GM23248 (cell line): ENCODE measurements at regions not wholly inside any gene's neighbourhood (a gene's known extent, or its start where the extent isn't known, plus 50 kb on each side); places are given as distances from the start of the nearest gene placed in this dataset.

Experiments used
- EZH2 ChIP-seq: fragments of 200-600 bp; sonication (generic); IDR thresholded peaks from 2 replicates; pipeline ENCODE4 v1.6.1; 2018; ENCODE audit warnings: antibody characterized with exemption, mild to moderate bottlenecking; ENCODE audit not compliant: insufficient read depth, poor library complexity, severe bottlenecking
- EZH2phosphoT487 ChIP-seq: fragments of 200-600 bp; sonication (generic); IDR thresholded peaks from 2 replicates; pipeline ENCODE4 v1.6.1; 2018; ENCODE audit warnings: antibody characterized with exemption, moderate library complexity, mild to moderate bottlenecking, low read depth; ENCODE audit not compliant: insufficient read depth

DNA sequence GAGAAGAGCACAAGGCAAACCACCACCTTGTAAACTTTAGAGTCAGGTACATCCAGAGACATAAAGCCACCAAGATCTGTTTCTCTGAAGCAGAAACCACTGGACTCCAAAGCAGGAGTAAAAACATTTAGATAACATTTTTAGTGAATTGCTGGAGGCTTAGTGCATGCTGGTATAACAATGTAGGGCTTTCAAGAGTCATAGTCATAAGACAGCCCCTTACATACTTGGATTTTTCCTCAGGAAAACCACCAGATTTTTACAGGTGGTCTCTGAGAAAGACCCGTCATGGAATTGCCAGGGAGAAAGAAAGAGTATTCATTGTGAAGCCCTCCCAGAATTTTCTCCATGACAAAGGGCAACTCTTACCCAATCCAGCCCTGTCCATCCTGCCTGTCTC lies 434.5 kb upstream of the NAALADL2 start:
- TF ChIP-seq EZH2 (no peak), EZH2phosphoT487 (no peak)
